Thyroid gland (tissue), 4 donors: ENCODE measurements at regions not wholly inside any gene's neighbourhood (a gene's known extent, or its start where the extent isn't known, plus 50 kb on each side); places are given as distances from the start of the nearest gene placed in this dataset.

ENCODE experiments used
- POLR2A ChIP-seq, 2 donors: fragments of 450-650 bp; IDR thresholded peaks; one replicate each; pipeline ENCODE4 v1.6.1; 2017; ENCODE audit warnings: antibody characterized with exemption in 2 of 2, mild to moderate bottlenecking in 2 of 2, moderate library complexity in 1 of 2
- TF ChIP-seq, protein P1 (sequence below), 6 experiments: fragments of 200-600 bp in 3 of 6; fragments of 450-650 bp in 3 of 6; sonication (generic) in 3 of 6; IDR thresholded peaks; one replicate each; pipeline ENCODE4 v1.5.1; 2016 to 2019; ENCODE audit warnings: antibody characterized with exemption in 6 of 6, mild to moderate bottlenecking in 2 of 6, inconsistent platforms in 1 of 6, moderate library complexity in 1 of 6

DNA sequence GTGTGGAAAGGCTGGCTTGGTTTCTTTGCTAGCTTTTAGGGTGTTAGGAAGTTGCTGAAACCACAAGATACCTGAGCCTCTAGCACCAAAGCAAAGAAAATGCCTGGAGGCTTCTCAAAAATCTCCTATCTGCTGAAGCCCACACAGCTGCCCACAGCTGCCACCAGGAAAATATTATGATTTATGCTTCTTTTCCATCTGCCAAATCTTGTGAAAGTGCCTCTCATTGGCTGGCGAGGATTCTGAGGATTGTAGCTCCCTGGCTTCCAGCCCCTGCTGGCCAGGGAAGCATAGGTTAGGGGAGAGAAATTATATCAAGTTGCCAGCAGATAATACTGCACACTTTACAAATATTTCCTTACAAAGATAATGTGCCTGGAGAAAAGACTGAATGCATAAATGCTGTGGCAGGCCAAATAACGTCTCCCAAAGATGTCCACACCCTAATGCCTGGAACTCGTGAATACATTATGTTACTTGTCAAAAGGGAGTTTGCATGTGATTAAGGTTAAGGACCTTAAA is 98.4 kb downstream of the MRPL14 start:
- TF ChIP-seq, protein P1, sequence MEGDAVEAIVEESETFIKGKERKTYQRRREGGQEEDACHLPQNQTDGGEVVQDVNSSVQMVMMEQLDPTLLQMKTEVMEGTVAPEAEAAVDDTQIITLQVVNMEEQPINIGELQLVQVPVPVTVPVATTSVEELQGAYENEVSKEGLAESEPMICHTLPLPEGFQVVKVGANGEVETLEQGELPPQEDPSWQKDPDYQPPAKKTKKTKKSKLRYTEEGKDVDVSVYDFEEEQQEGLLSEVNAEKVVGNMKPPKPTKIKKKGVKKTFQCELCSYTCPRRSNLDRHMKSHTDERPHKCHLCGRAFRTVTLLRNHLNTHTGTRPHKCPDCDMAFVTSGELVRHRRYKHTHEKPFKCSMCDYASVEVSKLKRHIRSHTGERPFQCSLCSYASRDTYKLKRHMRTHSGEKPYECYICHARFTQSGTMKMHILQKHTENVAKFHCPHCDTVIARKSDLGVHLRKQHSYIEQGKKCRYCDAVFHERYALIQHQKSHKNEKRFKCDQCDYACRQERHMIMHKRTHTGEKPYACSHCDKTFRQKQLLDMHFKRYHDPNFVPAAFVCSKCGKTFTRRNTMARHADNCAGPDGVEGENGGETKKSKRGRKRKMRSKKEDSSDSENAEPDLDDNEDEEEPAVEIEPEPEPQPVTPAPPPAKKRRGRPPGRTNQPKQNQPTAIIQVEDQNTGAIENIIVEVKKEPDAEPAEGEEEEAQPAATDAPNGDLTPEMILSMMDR (IDR thresholded peaks at IDR 0.05) = no peak
- no peak for TF ChIP-seq POLR2A (IDR thresholded peaks at IDR 0.05)
